NCI-H2227 (cell line): ENCODE measurements at regions not wholly inside any gene's neighbourhood (a gene's known extent, or its start where the extent isn't known, plus 50 kb on each side); places are given as distances from the start of the nearest gene placed in this dataset.

Source experiments
- DNase-seq: peaks from one replicate; lab custom pipeline; 2025; ENCODE audit not compliant: unreplicated experiment; lab: John Stamatoyannopoulos, UW

DNA sequence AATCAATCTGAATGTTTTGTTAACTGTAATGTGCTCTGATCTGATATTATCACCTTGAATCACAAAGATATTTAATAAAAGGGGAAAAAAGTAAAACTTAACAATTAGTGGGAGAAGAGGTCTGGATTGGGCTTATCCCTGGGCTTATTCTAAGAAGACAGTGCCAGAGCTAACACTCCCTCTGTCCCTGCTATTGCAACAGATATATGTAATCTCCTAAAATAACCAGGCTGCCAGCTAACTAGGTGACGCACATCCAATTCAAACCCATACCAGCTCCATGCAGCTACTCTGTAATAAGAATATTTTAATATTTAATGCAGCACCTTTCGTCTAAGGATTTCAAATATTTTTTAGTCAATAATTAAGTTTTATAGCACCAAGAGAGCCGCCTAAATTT lies 330.1 kb upstream of the MARCKS start:
- no peak for DNase-seq

GRCh38 chr6:113528111-113528510 lies 329.0 kb upstream of the MARCKS start:
- DNase-seq = no peak

DNA sequence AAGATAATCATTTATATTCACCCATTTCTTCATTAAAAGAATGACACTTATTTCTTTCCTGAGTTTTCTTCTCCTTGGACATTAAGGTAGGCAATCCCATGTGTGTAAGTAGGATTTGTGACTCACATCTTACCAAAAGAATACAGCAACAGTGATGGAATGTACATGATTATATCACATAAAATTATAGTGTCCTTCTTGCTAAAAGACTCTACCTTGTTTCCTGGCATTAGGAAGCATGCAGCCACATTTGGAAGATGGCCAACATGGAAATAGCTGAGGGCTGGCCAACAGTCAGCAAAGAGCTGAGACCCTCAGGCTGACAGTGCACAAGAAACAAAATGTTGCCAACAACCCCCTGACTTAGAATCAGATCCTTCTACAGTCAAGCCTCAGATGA lies 327.9 kb upstream of the MARCKS start:
- DNase-seq = no peak

GRCh38 chr6:113529879-113530278 lies 327.3 kb upstream of the MARCKS start:
- DNase-seq = no peak

DNA sequence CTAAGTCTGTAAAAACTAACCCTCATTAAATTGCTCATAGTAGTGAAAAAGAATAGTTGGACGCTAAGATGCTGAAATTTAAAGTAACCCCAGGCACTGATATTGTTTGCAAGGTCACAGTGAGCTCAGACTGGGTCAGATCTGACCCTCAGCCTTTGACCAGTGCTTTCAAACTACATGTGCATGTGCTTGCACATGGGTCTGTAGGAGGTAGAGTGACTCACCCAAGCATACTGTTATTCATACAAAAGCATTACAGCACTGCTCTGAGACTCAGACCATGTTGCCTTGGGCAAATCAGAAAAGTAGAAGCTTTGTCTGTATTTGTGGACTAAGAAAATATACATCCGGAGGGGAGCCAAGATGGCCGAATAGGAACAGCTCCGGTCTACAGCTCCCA lies 326.4 kb upstream of the MARCKS start:
- no peak for DNase-seq

DNA sequence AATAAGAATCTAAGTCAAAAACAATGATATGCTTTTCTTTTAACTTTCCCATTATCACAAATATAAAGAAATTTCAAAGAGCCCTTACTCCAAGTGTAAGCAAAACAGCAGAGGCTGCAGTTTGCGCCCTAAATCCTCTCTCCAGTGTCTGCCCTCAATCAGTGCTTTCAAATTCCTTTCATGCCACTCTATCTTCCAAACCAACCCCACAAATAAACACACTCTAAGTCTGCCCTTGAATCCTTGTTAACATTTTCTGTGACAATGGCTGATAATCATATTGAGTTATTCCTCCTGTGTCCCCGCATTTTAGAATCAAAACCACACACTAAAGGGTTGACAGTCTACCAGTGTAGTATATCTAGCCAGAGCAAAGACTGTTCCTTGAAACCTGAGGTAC lies 317.9 kb upstream of the MARCKS start:
- no peak for DNase-seq

- no peak for DNase-seq
These were observed 317.5 kb upstream of the MARCKS start for GRCh38 chr6:113539623-113540022.

- no peak for DNase-seq
These were observed 316.7 kb upstream of the MARCKS start for GRCh38 chr6:113540466-113540865.

DNA sequence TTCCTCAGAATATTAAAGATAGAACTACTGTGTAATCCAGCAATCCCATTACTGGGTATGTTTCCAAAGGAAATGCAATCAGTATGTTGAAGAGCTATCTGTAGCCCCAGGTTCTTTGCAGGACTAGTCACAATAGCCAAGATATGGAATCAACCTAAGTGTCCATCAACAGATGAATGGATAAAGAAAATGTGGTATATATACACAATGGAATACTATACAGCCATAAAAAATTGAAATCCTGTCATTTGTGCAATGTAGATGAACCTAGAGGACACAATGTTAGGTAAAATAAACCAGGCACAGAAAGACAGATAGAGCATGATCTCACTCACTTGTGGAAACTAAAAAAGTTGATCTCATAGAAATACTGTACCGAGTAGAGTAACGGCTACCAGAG lies 306.0 kb upstream of the MARCKS start:
- DNase-seq = no peak

DNA sequence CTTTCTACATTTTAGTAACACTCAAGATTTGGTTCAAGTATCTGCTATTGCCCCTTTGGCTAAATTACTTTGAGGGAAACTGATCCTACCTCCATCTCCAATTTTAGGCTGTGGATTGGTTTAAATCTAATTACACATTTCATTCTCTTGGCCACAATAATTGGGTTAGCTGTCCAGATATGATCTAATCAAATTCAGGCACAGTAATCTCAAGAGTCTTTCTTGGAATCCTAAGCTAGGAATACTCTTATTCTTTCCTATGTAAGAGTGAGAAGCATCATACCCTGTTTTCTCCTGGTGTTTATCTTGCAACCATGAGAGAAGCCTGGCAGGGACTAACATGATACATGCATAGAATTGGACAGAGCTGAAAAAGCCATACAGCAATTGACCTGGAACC lies 300.4 kb upstream of the MARCKS start:
- no peak for DNase-seq

GRCh38 chr6:113558431-113558830 lies 298.7 kb upstream of the MARCKS start:
- DNase-seq = no peak

GRCh38 chr6:113558966-113559365 lies 298.2 kb upstream of the MARCKS start:
- DNase-seq = no peak

DNA sequence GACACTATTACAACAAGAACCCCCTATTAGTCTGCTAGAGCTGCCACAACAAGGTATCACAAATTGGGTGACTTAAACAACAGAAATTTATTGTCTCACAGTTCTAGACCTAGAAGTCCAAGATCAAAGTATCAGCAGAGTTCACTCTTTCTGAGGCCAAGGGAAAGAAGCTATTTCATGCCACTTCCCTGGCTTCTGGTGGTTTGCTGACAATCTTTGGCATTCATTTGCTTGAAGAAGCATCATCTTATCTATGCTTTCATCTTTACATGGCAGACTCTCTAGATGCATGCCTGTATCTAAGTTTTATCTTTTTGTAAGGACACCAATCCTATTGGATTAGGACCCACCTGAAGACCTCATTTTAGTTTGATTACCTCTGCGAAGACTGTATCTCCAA lies 296.8 kb upstream of the MARCKS start:
- no peak for DNase-seq

DNA sequence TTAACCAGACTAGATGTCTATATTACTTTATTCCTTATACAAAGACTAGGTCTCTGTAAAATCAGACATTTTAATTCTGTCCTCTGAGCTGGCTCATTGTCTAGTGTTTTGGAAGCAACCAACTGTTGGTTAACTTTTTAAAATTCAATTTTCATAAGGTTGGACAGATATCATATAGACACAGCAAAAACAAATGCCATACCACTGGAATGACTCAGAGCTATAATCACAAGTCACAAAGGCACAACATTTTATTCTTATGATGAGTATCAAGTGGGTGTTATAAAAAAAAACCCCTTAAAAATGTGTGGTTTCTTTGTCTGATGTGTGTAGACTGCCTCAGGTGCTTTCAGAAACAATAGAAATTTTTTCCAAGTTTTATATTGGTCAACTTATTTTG lies 296.2 kb upstream of the MARCKS start:
- DNase-seq = no peak

GRCh38 chr6:113562248-113562647 lies 294.9 kb upstream of the MARCKS start:
- DNase-seq = no peak

DNA sequence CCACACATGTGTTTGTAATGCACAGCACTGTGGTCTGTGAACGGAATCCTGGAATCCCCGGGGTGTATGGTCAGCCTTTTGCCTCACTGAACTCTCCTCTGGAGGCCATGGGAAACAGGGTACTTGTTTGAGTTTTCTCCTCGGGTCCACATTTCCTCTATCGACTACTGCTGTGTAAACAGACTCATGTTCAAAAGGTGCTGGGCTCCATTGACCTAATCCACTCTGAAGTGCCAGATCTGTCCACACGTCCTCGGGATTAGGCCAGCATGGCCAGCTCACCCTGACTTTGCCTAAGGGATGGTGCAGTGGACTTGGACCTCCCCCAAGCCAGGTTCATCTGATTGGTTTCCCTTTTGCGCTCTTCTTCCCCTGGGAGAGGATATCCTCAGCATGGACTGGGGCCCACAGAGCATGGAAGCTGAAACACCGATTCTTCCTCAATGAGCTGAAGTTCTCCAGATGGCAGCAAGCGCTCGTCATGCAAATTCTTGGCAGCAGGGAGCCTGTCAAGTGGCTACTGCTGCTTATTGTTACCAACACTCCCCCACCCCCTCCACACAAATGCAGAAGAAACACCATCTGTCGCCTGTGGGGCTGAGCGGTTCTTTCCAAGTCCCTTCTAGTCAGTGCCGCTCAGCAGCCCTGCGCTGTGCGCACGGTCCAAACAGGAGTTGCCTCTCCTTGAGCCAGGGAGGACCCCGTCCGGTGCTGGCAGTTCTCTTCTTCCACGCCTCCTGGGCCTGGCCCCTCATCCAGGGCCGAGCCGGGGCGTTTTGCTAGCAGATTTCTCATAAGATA lies 292.6 kb upstream of the MARCKS start:
- DNase-seq = peak; percentile 88

GRCh38 chr6:113565306-113565705 lies 291.8 kb upstream of the MARCKS start:
- DNase-seq = no peak

DNA sequence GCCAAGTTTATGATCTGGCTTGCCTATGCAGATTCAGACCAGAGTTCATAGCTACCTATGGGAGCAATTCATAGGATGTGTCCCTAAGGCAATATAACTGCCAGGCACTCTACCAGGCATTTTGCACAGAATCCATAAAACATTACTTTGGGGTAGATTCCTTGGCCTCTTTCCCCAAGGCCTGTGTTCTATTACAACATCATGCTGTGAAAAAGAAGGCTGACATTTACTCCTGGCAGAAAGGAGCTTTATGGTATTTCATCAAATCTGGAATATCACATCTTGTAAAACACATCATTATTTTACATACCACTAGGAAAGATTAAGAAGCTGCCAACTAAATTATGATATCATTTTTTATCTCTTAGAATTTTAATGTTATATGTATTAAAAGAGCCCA lies 287.0 kb upstream of the MARCKS start:
- DNase-seq = no peak

DNA sequence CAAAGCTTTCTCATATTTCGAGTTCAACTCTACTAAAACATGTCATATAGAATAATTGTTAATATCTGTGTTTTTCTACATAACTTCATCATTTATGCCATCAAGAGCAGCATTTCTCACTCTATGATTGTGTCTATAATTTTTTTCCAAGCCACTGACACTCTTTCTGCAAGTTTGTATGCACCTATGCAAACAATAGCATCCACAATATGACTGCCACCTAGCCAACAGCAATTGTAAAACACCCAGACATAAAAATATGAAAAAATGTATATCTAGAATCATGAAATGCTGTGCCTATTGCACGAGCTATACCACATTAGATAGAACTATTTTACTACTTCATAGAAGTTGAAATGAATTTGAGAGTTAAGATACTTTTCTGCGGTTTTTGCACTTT lies 286.5 kb upstream of the MARCKS start:
- DNase-seq = no peak

GRCh38 chr6:113574147-113574546 lies 283.0 kb upstream of the MARCKS start:
- DNase-seq = no peak

GRCh38 chr6:113576310-113576709 lies 280.8 kb upstream of the MARCKS start:
- no peak for DNase-seq

GRCh38 chr6:113578691-113579090 lies 278.5 kb upstream of the MARCKS start:
- DNase-seq = no peak

DNA sequence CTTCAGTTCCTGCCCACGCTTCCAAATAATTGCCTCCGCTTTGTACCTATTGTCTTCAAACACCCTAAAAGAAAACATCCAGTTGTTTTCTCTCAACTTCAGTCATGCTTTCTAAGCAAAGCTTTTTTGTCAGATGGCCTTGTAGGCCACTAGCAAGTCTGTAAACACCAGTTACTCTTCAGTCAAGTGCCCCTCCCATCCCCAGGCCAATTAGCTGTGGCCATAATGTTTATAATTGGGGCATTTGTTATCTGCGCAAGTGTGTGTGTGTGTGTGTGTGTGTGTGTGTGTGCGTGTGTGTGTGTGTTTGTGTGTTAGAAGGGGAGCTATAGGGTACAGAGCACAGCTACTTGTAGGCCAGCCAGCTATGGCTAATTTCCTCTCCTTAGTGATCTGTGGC lies 272.4 kb upstream of the MARCKS start:
- peak; percentile 10 for DNase-seq
